ENCODE measurements at regions not wholly inside any gene's neighbourhood (a gene's known extent, or its start where the extent isn't known, plus 50 kb on each side); places are given as distances from the start of the nearest gene placed in this dataset.

DNA sequence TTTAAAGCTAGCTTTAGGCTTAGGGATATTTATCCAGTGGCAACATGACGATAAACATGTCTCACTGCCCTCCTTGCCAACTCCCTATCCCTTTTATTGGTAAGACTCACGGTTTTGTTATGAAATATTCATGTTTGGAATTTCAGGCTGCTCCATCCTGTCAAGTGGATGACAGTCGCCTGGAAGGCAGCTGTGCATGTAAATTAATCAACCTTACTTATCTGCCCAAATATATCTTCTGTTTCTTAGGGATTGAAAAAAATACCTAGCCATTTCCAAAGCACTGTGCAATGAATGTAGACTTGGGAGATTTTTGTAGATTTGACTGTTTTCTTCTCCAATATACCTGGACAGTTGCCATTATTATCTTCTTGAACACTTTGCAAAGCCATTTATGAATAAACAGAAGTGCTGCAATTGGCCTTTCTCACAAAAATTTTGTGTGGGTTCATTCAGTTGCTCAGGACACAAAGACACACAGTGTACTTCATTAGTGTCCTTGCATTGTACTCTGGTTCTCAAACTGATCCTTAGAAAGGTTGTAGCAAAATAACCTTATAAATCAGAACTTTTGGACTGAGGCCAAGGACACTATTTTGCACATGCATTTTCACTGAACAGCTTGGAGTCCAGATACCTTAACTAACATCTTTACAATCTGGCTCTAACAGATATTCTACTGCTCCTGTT is 889.4 kb upstream of the SEMA6A start:
- no peak for DNase-seq

DNA sequence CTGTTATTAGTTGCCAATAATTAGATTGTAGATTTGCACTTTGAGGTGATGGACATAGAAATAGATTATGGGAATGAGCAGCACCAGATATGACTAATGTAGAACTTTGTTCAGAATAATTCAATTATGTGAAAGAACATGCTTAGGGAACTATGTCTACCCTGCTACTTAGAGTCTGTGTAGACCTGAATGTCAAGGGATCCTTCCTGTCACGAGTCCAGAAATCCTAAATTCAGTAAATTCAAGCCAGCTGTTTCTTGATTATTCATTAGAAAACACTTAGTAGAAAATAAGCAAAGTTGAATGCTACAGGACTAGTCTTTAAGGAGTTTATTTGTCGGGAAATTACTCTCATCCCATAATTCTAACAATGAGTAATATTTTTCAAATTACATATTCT is 887.3 kb upstream of the SEMA6A start:
- DNase-seq, result no peak

DNA sequence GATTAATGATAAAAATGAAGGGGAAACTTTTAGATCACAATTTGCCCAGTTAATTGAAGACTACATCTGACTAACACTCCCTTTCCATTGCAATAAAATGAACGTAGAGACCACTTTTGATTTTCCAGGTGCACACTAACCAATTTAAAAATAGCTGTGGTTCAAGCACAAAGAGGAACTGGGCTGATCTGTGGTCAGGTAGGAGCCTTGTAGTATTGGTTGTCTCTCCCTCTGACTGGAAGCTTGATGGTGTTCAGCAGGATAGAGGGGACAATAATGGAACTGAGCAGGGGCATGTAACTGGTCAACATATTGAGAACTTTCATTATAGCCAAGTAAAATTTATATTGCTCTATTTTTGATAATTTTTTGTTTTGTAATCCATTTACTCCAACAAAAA is 886.8 kb upstream of the SEMA6A start:
- no peak for DNase-seq

DNA sequence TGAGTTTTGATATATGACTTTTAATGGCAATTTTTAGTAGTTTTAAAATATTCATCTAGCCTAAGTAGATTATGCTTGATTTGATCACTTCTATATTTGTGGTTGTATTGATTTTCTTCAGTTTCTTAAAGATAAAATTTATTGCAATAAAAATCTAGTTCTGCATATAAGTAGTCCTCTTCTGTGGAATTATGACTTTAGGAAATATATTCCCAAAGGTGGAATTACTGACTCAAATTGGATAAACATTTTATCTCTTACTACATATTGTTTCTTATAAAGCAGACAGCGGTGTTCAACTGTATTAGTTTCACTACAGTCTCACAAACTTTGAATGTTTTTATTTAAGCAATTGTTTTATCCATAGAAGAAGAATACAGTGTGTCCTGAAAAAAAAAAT is 883.0 kb upstream of the SEMA6A start:
- no peak for DNase-seq

DNA sequence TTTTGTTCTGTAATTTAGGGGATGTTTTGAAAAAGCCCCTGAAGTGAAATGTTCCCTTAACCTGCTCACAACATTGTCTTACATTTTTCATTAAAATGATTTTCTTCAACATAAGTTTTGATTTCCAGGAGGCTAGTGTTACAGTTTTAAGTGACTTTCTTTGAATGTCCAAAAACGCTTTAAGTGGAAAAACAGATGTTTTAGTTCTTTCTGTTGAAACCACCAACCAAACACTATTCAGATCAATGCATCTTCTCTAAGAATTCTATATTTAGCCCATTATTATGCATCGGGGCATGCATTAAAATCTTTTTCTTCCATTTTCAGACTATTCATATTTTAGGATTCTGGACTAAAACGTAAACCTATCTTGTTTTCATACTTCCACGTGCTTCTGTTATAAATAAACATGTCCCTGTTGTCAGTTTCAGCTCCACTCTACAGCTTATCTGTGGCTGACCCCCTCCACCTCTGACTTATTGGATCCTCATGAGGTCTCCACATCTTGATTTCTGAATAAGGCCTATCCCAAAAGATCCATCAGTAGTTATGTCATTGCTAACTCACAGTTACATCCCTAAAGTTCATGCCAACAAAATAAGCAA is 882.3 kb upstream of the SEMA6A start:
- DNase-seq, result no peak

DNA sequence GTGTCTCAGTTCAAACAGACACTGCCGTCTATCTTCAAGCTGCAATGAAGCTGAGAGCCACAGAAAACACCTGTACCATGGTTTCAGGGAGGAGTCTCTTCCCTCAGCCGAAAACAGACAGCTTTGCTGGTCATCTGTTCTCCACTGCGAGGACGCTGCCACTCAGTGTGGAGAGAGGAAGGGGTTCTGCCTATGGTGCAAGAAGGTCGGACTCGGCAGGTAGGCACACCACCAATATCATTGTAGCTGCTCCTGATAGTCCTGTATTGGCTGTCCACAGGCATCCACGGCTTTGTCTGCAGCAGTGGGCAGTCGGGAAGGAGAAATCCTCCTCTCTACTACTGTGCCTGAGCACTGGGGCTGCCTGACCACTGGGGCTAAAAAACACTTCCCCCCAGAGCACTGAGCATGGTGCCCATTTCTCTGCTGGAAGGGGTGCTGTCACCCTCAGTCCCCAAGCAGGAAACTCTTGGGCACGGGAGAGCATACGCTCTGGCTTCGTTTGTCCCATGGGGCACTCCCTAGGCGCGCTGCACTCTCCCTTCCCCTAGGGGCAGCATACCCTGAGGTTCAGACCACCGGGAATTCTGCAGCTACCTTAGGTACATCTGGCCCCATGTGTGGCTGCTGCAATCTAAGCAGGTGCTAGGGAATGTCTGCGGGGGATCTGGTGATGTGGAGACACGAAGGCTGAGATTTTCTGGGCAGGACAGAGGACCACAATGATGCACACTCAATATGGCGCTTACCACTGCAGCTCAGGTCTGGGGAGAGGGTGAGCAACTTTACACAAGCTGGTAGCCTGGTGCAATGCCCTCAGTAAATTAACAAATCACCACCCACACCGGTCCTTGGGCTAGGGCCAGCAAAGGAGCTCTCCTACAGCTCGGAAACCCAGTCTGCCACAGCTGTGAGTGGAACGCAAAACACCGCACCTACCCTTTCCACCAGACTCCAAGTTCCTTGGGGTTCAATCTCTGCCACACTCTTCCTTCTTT is 880.9 kb upstream of the SEMA6A start:
- peak in 1 of 5 experiments; percentile 2 for DNase-seq

DNA sequence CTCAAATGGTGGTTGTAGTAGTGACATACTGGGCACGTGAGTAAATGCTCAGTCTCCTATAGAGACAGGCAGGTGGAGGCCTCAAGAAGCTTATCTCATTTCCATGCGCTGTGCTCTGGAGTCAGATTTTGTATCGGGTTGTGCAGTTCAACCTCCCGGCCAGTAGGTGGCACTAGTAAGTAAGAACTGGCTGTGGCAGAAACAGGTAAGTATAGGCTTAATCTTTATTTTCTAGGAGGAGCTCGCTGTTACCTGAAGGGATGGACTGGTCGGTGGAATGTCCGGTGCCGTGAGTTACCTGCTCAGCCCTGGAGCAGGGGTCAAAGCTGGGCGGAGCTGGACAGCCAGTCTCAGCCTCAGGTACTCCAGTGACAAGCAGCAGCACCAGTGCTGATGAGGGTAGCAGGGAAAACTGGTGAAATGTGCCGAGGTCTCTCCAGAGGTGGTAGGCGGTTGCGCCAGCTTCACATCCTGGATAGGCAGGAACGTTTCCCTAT is 880.1 kb upstream of the SEMA6A start:
- DNase-seq, result peak in 3 of 5 experiments; percentile 3 to 55 (median 11)

DNA sequence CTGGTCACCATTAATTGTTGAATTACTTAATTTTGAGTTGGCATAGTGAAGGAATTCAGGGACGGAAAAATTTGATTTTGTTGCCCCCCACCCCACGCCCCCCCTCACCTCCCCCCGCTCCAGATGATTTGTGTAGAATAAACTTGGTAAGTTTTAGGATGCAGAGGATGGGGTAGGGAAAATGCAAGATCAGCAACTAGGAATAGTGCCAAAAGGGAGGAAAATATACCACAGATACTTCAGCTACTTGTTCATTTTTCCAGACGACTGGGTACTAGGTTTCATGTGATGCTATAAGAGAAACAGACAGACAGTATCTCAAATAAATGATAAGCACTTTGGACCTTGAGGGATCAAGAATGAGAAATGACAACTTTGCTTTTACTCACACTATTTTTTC is 862.2 kb upstream of the SEMA6A start:
- DNase-seq, result no peak

DNA sequence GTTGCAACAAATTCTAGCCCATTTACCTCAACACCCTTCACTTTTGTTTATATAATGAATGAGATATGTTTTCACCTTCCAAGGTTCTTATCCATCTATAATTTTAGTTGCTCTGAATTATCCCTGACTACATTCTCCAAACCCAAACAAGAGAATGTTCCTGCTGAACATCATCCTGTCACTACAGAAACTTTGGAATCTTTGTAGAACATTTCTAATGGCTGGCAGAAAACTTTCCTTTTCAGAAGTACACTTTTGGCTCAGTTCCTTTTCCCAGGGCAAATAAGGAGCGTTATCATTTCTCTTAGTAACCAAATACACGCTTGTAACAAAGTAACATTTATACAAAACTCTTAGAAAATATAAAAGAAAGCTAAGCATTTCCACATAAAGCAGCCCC is 860.6 kb upstream of the SEMA6A start:
- DNase-seq, result no peak

DNA sequence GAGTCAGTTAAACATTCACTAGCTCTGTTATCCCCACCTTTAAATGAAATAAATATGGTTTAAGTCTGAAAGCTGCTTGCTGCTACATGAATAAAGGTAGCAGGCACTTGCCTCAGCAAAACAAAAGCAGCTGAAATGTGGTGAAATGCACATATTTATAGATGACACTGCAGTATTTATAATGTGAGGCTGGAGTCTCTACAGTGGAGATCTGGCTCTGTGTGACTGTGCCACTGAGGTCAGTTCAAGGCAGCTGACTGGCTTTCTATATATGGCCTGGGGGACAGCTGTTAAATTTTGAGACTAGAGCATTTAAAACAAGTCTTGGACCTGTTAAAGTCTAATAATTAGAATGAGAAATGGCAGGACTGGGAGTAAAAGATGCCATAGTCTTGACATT is 859.6 kb upstream of the SEMA6A start:
- DNase-seq, result no peak

DNA sequence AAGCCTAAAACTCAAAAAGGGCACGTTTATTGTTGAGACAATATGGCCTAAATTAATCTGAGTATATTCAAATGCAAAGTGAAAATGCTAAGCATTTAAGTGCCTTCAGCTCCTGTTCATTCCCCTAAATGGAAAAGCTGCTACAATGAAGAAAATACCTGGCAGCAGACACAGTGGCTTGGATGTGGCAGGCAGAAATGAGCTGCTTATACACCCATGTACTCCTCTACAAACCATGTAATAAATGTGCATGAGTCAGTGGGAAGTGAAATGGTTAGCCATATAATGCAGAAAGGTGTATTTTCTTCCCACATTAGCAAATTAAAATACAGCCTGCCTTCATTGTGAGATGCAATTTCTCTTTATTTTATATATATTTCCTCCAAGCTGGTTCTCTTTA is 859.2 kb upstream of the SEMA6A start:
- no peak for DNase-seq

DNA sequence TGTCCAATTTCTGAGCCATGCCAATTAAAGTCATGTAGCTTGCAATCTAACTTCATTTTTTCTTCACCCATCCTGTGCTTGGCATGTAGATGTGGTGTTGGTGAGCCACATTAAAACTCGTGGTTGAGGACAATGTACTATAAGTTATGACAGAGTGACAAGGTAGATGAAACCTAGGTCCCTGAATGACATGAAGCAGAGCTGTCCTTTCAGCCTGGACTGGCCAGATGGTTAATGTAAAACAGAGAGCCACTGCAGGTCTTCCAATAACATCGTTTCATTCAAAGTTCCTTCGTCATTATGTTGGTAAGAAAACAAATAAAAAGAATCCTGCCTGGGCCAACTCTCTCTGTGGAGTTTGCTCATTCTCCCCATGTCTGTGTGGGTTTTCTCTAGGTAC is 856.5 kb upstream of the SEMA6A start:
- DNase-seq, result no peak

DNA sequence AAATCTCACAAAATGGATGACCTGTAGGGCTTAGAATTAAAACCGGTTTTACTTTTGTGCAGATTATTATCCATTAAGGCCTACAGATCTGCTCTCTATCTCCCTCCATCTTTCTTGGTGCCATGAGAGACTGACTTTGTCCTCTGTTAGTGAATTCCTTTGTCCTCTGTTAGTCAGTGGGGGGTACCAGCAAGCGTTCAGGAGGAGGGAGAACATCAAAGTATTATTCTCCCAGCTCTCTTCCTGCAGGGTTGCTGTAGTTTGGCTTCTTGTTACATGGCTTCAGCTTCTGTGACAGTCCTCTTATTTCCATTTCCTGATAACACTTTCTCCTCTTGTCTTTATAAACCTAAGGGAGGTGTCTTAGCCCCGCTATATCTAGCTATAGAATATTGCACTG is 850.5 kb upstream of the SEMA6A start:
- no peak for DNase-seq

DNA sequence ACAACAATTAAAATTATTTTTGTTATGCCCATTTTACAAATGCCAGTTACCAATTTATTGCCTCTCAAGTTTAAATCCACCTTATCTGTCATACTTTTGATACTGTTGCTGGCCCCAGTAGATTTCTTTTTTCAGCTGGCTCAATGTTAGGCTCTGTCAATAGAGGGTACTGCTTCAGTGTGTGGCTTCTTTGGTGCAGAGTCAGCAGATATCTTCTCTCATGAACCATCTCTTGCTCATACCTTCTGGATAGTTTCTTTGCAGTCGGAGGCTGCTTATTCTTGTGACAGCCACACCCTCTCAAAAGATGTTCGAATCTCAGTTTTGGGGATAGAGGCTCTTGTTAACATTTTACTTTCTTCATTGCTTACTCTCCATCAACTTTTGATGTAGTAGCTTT is 849.9 kb upstream of the SEMA6A start:
- DNase-seq, result no peak

DNA sequence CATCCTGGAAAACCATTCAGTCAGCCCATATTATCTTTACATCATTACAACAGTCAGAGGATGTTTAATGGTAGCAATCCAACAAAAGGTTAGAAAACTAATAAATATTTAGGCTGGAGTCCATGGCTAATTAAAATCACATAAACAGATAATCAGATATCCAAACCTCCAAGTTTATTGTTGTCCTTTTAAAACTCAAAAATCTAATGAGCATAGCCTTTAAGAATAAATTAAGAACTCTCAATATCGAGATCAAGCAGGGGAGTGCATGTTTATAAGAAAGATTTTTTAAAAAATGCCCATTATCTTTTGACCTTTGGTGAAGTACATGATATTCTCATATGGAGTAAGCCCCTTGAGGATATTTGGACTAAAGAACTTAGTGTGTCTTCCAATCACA is 842.9 kb upstream of the SEMA6A start:
- DNase-seq, result no peak

DNA sequence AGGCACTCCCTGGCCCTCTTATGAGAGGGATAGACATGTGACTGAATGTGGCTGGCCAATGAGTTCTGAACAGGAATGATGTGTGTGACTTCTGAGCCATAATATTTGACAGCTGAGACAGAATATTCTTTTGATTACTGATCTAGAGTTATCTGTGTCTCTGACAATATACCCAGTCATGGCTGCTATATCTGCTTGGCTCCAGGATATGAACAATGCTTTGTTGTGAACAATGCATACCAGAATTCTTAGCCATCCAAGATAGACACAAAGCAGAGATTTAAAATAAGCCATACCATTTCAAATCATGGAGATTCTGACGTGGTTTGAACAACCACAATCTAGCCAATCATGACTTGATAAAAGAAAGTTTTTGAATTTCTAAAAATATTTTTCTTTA is 840.3 kb upstream of the SEMA6A start:
- DNase-seq, result no peak

DNA sequence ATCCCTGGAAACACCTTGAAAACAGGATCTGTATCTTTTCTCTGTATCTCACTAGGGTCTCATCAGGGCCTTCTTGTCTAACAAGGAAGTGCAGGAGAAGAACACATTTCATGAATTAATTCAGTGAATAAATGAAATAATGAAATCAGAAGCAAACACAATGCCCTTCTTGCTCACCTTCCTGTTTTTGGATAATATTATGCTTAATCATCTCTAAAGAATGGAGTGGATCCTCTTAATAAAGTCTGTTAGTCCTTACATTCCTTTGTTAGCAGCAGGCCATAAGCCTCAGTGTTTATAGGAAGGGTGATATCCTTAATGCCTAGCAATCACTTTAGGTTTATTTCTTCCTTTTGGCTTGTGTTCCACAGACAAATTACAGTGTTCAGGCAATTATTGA is 837.1 kb upstream of the SEMA6A start:
- DNase-seq, result no peak

DNA sequence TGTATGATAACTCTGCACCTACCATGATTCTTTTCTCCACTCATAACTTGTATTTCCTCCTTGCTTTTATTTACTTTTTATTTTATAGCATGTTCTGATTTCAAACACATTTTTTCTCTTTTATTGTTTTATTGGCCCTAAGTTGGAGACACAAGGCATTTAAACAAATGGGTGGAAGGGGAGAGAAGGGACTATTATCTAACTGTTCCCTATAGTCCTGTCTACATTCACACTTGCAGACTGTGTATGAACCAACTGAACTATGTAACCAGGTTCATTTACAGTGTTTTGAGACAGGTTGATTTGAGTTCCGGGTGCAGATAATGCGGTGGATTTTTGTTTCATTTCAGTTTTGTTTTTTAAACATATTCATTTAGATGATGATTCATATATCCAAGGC is 830.6 kb upstream of the SEMA6A start:
- DNase-seq, result no peak

DNA sequence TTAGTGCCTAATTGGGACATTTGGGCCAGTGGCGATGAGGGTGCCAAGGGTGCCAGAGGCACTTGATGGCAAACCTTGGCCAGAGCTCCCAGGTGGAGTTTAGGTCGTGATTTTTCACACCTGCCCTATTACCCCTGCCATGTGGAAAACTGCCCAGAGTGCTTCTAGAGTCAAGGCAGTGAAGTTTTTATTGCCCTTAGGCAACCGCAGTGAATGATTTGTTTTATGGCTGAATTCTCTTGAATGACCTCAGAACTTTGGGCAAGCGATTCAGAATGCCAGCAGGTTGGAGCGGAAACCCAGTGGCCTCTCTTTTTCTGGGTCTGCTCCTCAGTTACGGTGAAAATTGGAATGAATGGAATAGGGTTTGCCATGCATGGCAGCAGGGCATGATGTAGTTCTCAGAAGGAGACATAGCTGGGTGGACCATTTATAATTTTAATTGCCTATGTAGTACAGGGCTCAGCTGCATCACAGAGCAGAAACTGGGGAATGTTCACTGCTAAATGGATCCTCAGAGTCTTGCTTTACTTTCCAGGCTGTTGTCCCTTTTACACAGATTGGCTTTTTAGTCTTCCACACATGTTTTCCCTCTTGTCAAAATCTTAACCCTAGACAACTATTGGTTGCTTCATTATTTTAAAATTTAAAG is 820.0 kb upstream of the SEMA6A start:
- no peak for DNase-seq

DNA sequence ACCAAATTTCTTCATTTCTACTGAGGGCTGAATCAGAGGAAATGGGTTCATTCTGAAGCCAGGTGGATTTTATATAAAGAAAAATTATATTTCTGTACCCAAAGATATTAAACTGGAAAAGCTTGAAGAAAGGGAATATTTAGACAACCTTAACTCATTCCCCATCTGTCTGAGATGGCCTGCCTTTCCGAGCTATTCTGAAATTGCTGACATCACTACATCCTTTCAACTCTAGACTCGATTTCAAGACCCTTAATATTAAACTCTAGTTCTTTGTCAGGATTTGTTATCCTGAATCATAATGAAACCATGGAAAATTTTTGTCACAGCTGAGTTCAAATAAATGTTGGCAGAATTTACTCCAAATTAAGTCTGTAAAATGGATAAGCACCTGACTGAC is 818.5 kb upstream of the SEMA6A start:
- no peak for DNase-seq

DNA sequence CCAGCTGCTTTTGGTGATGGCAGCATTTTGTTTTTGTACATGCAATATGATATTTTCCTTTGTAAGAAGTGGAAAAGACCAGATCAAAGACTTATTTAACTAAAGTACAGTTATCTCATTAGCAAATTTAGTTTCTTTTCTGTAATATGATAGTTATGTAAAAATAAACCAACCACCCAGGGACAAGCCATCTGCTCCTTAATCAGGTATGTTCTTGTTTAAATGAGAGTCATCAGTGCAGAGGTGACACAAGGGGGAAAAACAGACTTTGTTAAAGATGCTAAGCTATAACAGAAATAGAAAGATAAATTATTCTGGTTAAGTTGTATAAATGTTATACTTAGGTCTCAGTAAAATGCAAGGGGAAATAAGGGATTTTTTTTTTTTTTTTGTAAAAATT is 805.7 kb upstream of the SEMA6A start:
- no peak for DNase-seq

DNA sequence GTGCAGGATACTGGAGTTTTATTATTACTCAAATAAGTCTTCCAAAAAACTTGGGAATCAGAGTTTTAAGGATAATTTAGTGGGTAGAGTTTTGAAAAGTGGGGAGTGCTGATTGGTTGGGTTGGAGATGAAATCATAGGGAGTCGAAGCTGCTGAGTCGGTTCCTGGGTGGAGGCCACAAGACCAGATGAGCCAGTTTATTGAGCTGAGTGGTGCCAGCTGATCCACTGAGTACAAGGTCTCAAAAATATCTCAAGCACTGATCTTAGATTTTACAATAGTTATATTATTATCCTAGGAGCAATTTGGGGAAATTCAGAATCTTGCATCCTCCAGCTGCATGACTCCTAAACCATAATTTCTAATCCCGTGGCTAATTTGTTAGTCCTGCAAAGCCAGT is 804.9 kb upstream of the SEMA6A start:
- DNase-seq, result no peak

DNA sequence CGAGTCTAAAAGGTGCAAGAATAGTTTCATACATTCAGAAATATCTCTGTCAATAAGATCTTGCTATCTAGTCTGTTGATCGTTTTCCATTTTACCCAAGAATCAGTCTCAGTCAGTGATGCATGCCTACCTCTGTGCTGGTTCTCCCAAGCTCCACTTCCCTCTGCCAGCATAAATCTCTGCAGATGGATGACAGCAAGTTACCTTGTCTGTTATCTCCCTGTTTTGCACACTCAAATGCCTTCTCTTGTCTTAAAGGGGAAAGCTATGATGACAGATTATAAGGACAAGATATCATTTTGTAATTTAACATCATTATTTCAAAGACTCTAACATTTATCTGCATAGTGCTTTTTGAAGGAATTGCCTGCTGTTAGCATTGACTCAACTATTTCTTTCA is 802.1 kb upstream of the SEMA6A start:
- DNase-seq, result no peak
